ENCODE measurements at regions not wholly inside any gene's neighbourhood (a gene's known extent, or its start where the extent isn't known, plus 50 kb on each side); places are given as distances from the start of the nearest gene placed in this dataset.

- no peak for DNase-seq
These were observed 166.9 kb downstream of the GLI2 start for GRCh38 chr2:120902592-120902991.

GRCh38 chr2:120904379-120904778 is 168.7 kb downstream of the GLI2 start:
- DNase-seq: no peak

- no peak for DNase-seq
These were observed 169.2 kb downstream of the GLI2 start for GRCh38 chr2:120904830-120905234.

- DNase-seq: no peak
These were observed 169.6 kb downstream of the GLI2 start for GRCh38 chr2:120905298-120905697.

- no peak for DNase-seq
These were observed 170.3 kb downstream of the GLI2 start for GRCh38 chr2:120905824-120906571.

- no peak for DNase-seq
These were observed 171.2 kb downstream of the GLI2 start for GRCh38 chr2:120906914-120907313.

- no peak for DNase-seq
These were observed 172.2 kb downstream of the GLI2 start for GRCh38 chr2:120907822-120908221.

GRCh38 chr2:120908314-120908975 is 172.8 kb downstream of the GLI2 start:
- no peak for DNase-seq

GRCh38 chr2:120909102-120909501 is 173.4 kb downstream of the GLI2 start:
- no peak for DNase-seq

- DNase-seq: no peak
These were observed 174.5 kb downstream of the GLI2 start for GRCh38 chr2:120910164-120910563.

GRCh38 chr2:120910956-120911951 is 175.6 kb downstream of the GLI2 start:
- no peak for DNase-seq

GRCh38 chr2:120912101-120912985 is 176.7 kb downstream of the GLI2 start:
- no peak for DNase-seq

- no peak for DNase-seq
These were observed 178.5 kb downstream of the GLI2 start for GRCh38 chr2:120913972-120914838.

- no peak for DNase-seq
These were observed 179.3 kb downstream of the GLI2 start for GRCh38 chr2:120914839-120915521.

GRCh38 chr2:120915670-120916069 is 180.0 kb downstream of the GLI2 start:
- DNase-seq: no peak

- no peak for DNase-seq
These were observed 180.8 kb downstream of the GLI2 start for GRCh38 chr2:120916446-120916845.

- DNase-seq: no peak
These were observed 182.2 kb downstream of the GLI2 start for GRCh38 chr2:120917886-120918285.

- DNase-seq: no peak
These were observed 183.5 kb downstream of the GLI2 start for GRCh38 chr2:120919216-120919615.

- DNase-seq: no peak
These were observed 184.2 kb downstream of the GLI2 start for GRCh38 chr2:120919771-120920453.
